ENCODE measurements at regions not wholly inside any gene's neighbourhood (a gene's known extent, or its start where the extent isn't known, plus 50 kb on each side); places are given as distances from the start of the nearest gene placed in this dataset.

GRCh38 chr1:226793620-226794276, 54.7 kb upstream of the ITPKB start:
- H3K4me1 ChIP-seq (ENCODE audit: low read length), result peaks cover 14% of the 10 kb centered on the region
- H3K36me3 ChIP-seq (replicated peaks; ENCODE audit: low read depth, low read length), result no peaks in the 10 kb centered on the region
- H3K4me3 ChIP-seq (ENCODE audit: low read length), result no peak overlapping the region
- H2AFZ ChIP-seq (ENCODE audit: low read depth, low read length), result no peak overlapping the region
- no peak overlapping the region for H3K27ac ChIP-seq (ENCODE audit: low read length)
- peaks cover 37% of the 10 kb centered on the region for H3K27me3 ChIP-seq (ENCODE audit: low read depth, low read length)
- H3K79me2 ChIP-seq (ENCODE audit: low read length), result no peaks in the 10 kb centered on the region
- H3K4me2 ChIP-seq (ENCODE audit: low read length), result no peak overlapping the region
- no peak for TF ChIP-seq CTCF (IDR thresholded peaks at IDR 0.05; ENCODE audit: low read depth, low read length)
- TF ChIP-seq EZH2phosphoT487 (IDR thresholded peaks at IDR 0.05; ENCODE audit: low read depth), result no peak
- H3K9ac ChIP-seq (ENCODE audit: low read length), result no peak overlapping the region
- no peaks in the 10 kb centered on the region for H4K20me1 ChIP-seq (ENCODE audit: insufficient read depth, low read length)
- H3K9me3 ChIP-seq (ENCODE audit: insufficient read depth, low read length), result no peaks in the 10 kb centered on the region

- peaks cover 47% of the 10 kb centered on the region for H3K27me3 ChIP-seq (ENCODE audit: low read depth, low read length)
- TF ChIP-seq EZH2phosphoT487 (IDR thresholded peaks at IDR 0.05; ENCODE audit: low read depth), result no peak
- no peak for TF ChIP-seq CTCF (IDR thresholded peaks at IDR 0.05; ENCODE audit: low read depth, low read length)
- no peak overlapping the region for H3K9ac ChIP-seq (ENCODE audit: low read length)
- H3K4me1 ChIP-seq (ENCODE audit: low read length), result peaks cover 14% of the 10 kb centered on the region
- H4K20me1 ChIP-seq (ENCODE audit: insufficient read depth, low read length), result no peaks in the 10 kb centered on the region
- no peaks in the 10 kb centered on the region for H3K36me3 ChIP-seq (replicated peaks; ENCODE audit: low read depth, low read length)
- H3K79me2 ChIP-seq (ENCODE audit: low read length), result no peaks in the 10 kb centered on the region
- no peak overlapping the region for H2AFZ ChIP-seq (ENCODE audit: low read depth, low read length)
- no peak overlapping the region for H3K27ac ChIP-seq (ENCODE audit: low read length)
- H3K9me3 ChIP-seq (ENCODE audit: insufficient read depth, low read length), result no peaks in the 10 kb centered on the region
- H3K4me2 ChIP-seq (ENCODE audit: low read length), result no peak overlapping the region
- H3K4me3 ChIP-seq (ENCODE audit: low read length), result no peak overlapping the region
Observed at GRCh38 chr1:226792368-226792767, 53.3 kb upstream of the ITPKB start.

- 0 out of 2 replicates have a peak overlapping the region, but pooled peaks have one; percentile 3 for H3K4me2 ChIP-seq (ENCODE audit: low read length)
- H2AFZ ChIP-seq (ENCODE audit: low read depth, low read length), result no peak overlapping the region
- H3K36me3 ChIP-seq (replicated peaks; ENCODE audit: low read depth, low read length), result no peaks in the 10 kb centered on the region
- H3K27ac ChIP-seq (ENCODE audit: low read length), result no peak overlapping the region
- no peaks in the 10 kb centered on the region for H3K79me2 ChIP-seq (ENCODE audit: low read length)
- no peaks in the 10 kb centered on the region for H3K9me3 ChIP-seq (ENCODE audit: insufficient read depth, low read length)
- no peaks in the 10 kb centered on the region for H4K20me1 ChIP-seq (ENCODE audit: insufficient read depth, low read length)
- H3K27me3 ChIP-seq (ENCODE audit: low read depth, low read length), result peaks cover 54% of the 10 kb centered on the region
- TF ChIP-seq CTCF (IDR thresholded peaks at IDR 0.05; ENCODE audit: low read depth, low read length), result no peak
- TF ChIP-seq EZH2phosphoT487 (IDR thresholded peaks at IDR 0.05; ENCODE audit: low read depth), result no peak
- no peak overlapping the region for H3K4me3 ChIP-seq (ENCODE audit: low read length)
- H3K4me1 ChIP-seq (ENCODE audit: low read length), result peaks cover 22% of the 10 kb centered on the region
- no peak overlapping the region for H3K9ac ChIP-seq (ENCODE audit: low read length)
Observed at GRCh38 chr1:226790545-226791181, 51.6 kb upstream of the ITPKB start.

- Histone ChIP-seq H3K27ac (ENCODE audit: low read length) (no peak overlapping the region), H3K9ac (ENCODE audit: low read length) (no peak overlapping the region), H3K36me3 (replicated peaks; ENCODE audit: low read depth, low read length) (no peaks in the 10 kb centered on the region), H3K4me3 (ENCODE audit: low read length) (no peak overlapping the region), H3K27me3 (ENCODE audit: low read depth, low read length) (peaks cover 45% of the 10 kb centered on the region), H3K79me2 (ENCODE audit: low read length) (no peaks in the 10 kb centered on the region), H3K9me3 (ENCODE audit: insufficient read depth, low read length) (no peaks in the 10 kb centered on the region), H4K20me1 (ENCODE audit: insufficient read depth, low read length) (no peaks in the 10 kb centered on the region), H3K4me1 (ENCODE audit: low read length) (peaks cover 22% of the 10 kb centered on the region), H2AFZ (ENCODE audit: low read depth, low read length) (no peak overlapping the region), H3K4me2 (ENCODE audit: low read length) (peak overlapping the region; percentile 36)
- TF ChIP-seq CTCF (IDR thresholded peaks at IDR 0.05; ENCODE audit: low read depth, low read length), result no peak
Observed at GRCh38 chr1:226788965-226789364, 49.9 kb upstream of the ITPKB start.

All from OCI-LY3 (cell line).